ENCODE measurements at regions not wholly inside any gene's neighbourhood (a gene's known extent, or its start where the extent isn't known, plus 50 kb on each side); places are given as distances from the start of the nearest gene placed in this dataset.

DNA sequence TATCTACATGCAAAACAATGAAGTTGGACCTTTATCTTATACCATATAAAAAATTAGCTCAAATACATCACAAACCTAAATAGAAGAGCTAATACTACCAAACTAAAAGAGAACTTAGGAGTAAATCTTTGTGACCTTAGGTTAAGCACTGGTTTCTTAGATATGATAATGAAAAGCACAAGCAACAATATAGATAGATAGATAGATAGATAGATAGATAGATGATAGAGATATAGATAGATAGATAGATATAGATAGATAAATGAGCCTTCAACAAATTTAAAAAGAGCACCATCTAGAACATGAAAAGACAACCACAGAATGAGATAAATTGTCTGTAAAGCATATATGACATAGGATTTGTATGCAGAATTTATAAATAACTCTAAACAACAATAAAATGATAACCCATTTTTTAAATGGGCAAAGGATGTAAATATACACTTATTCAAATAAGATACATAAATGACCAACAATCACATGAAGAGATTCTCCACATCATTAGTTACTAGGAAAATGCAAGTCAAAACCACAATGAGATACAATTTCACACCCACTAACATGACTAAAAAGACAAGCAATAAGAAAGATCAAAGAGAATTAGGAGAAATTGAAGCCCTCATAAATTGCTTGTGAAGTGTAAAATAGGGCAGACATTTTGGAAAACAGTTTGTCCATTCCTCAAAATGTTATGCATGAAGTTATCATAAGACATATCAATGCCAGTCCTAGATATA is 293.7 kb downstream of the BTG1 start:
- Mint-ChIP-seq H3K27ac (no peak overlapping the region), H3K4me1 (ENCODE audit: low read depth) (peaks cover 5% of the 10 kb centered on the region), H3K36me3 (ENCODE audit: low read depth) (no peaks in the 10 kb centered on the region), H3K4me3 (no peak overlapping the region), H3K9me3 (no peaks in the 10 kb centered on the region), H3K27me3 (ENCODE audit: low read depth) (peaks cover 4% of the 10 kb centered on the region)
- DNase-seq (ENCODE audit: low spot score): no peak

DNA sequence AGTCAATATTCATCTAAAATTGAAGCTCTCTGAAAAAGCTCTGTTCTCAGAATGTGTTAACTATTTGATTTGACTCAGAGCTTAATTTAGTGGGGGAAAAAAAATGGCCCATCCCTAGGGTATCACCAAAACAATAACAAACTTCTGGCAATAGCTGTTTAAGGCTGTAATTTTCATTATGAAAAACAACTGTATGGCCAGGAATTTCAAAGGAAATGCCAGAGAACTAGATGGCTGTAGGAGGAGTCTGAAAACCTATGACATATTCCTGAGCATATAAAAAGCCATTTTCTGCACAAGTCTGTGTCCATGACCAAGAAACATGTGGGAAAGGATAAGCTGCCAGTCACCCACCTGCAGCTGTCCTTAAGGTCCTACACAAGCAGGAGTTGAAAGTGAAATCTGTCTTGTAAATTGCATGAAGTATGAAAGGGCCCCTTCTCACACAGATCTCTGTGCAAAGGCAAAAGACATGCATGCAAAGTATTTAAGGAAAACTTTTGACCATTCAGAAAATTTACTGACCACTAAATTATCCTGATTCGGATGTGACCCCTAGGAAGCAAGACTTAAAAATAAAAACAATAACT is 299.1 kb downstream of the BTG1 start:
- H3K4me1 Mint-ChIP-seq (ENCODE audit: low read depth): no peaks in the 10 kb centered on the region
- no peaks in the 10 kb centered on the region for H3K36me3 Mint-ChIP-seq (ENCODE audit: low read depth)
- no peak overlapping the region for H3K4me3 Mint-ChIP-seq
- H3K9me3 Mint-ChIP-seq: peaks cover 8% of the 10 kb centered on the region
- no peak overlapping the region for H3K27ac Mint-ChIP-seq
- H3K27me3 Mint-ChIP-seq (ENCODE audit: low read depth): peaks cover 2% of the 10 kb centered on the region
- DNase-seq (ENCODE audit: low spot score): no peak

DNA sequence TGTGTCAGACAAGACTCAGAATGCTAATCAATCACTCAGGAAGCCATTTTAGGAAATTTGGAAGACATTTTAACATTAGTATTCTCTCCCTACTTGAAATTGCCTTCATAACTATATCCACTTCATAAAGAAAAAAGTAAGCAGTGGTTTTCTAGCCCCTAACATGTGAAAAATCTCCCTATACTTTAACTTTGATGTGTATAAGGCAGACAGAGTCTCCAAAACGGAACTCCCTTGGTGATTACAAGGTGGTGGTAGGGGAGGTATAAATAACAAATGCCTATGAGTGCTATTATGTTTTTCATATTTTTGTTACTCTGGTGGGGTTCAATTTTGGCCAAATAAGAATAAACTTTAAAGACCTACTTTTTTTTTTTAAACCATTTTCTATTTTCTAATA is 300.3 kb downstream of the BTG1 start:
- H3K27ac Mint-ChIP-seq: no peak overlapping the region
- H3K9me3 Mint-ChIP-seq: peaks cover 8% of the 10 kb centered on the region
- no peak overlapping the region for H3K4me3 Mint-ChIP-seq
- no peaks in the 10 kb centered on the region for H3K4me1 Mint-ChIP-seq (ENCODE audit: low read depth)
- no peaks in the 10 kb centered on the region for H3K36me3 Mint-ChIP-seq (ENCODE audit: low read depth)
- no peak for DNase-seq (ENCODE audit: low spot score)
- peaks cover 2% of the 10 kb centered on the region for H3K27me3 Mint-ChIP-seq (ENCODE audit: low read depth)

DNA sequence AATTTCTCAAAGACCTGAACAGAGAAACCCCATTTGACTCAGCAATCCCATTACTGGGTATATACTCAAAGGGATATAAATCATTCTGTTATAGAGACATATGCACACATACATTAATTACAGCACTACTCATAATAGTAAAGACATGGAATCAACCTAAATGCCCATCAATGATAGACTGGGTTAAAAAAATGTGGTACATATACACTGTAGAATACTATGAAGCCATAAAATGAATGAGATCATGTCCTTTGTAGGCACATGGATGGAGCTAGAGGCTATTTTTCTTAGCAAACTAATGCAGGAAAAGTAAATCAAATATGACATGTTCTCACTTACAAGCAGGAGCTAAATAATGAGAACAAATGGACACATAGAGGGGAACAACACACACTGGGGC is 303.8 kb downstream of the BTG1 start:
- H3K27me3 Mint-ChIP-seq (ENCODE audit: low read depth): no peaks in the 10 kb centered on the region
- H3K36me3 Mint-ChIP-seq (ENCODE audit: low read depth): no peaks in the 10 kb centered on the region
- no peak overlapping the region for H3K27ac Mint-ChIP-seq
- no peak overlapping the region for H3K4me3 Mint-ChIP-seq
- no peaks in the 10 kb centered on the region for H3K4me1 Mint-ChIP-seq (ENCODE audit: low read depth)
- DNase-seq (ENCODE audit: low spot score): no peak
- peaks cover 8% of the 10 kb centered on the region for H3K9me3 Mint-ChIP-seq

DNA sequence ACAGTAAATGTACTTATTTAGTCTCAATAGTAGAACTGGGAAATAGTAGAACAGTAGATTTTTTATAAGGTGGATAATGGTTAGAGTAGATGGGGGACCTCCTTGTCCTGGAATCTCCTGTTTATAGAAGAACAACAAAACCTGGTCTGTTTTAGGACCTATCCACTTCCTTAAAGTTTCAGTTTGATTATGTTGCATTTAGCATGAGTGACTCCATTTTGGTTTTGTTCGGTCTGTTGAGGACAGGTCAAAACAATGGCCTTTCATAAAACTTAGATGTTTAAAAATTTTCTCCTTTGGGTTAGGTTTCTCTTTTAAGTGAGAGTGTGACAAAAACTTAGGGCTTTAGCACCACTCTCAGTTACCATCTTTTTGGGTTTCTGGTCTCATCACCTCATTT is 308.9 kb downstream of the BTG1 start:
- H3K27me3 Mint-ChIP-seq (ENCODE audit: low read depth): no peaks in the 10 kb centered on the region
- H3K27ac Mint-ChIP-seq: no peak overlapping the region
- H3K4me3 Mint-ChIP-seq: no peak overlapping the region
- DNase-seq (ENCODE audit: low spot score): no peak
- no peaks in the 10 kb centered on the region for H3K36me3 Mint-ChIP-seq (ENCODE audit: low read depth)
- H3K4me1 Mint-ChIP-seq (ENCODE audit: low read depth): peaks cover 3% of the 10 kb centered on the region
- H3K9me3 Mint-ChIP-seq: peaks cover 10% of the 10 kb centered on the region

DNA sequence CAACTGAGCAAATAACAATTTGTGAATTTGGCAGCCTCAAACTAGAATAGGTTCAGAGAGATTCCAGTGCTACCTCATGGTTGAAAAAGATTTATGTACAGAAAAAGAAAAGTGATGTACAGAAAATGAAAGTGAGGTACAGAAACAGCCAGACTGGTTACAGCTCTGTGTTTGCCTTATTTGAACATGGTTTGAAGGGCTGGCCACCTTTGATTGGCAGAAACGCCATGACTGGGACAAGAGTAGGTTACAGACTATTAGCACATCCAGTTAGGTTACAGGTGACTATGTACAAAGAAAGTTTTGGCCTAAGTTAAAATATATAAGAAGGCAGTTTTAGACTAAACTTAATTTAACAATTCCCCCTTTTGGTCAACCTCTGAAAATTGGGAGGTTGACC is 309.4 kb downstream of the BTG1 start:
- Mint-ChIP-seq H3K36me3 (ENCODE audit: low read depth) (no peaks in the 10 kb centered on the region), H3K27me3 (ENCODE audit: low read depth) (no peaks in the 10 kb centered on the region), H3K9me3 (peaks cover 10% of the 10 kb centered on the region), H3K4me1 (ENCODE audit: low read depth) (peaks cover 3% of the 10 kb centered on the region), H3K27ac (no peak overlapping the region), H3K4me3 (no peak overlapping the region)
- DNase-seq (ENCODE audit: low spot score): no peak

DNA sequence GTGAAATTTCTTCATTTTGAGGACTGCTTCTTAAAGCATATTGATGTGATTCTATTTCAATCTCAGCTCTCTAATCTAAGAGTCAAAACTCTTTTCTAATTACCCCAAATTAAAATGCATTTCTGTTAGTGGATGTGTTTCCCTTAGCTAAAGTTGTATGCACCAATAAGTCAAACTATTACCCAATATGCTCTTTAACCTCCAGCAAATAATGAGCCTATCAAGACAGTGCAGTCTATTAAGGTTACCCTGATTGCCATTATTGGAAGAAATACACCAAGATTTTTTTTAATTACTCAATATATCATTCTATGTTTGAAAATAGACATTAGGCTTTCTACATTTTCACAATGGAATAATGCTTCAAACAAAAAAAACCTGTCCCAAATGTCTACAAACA is 310.0 kb downstream of the BTG1 start:
- H3K27ac Mint-ChIP-seq: no peak overlapping the region
- peaks cover 3% of the 10 kb centered on the region for H3K4me1 Mint-ChIP-seq (ENCODE audit: low read depth)
- H3K36me3 Mint-ChIP-seq (ENCODE audit: low read depth): no peaks in the 10 kb centered on the region
- H3K4me3 Mint-ChIP-seq: no peak overlapping the region
- no peaks in the 10 kb centered on the region for H3K27me3 Mint-ChIP-seq (ENCODE audit: low read depth)
- H3K9me3 Mint-ChIP-seq: peaks cover 10% of the 10 kb centered on the region
- no peak for DNase-seq (ENCODE audit: low spot score)

DNA sequence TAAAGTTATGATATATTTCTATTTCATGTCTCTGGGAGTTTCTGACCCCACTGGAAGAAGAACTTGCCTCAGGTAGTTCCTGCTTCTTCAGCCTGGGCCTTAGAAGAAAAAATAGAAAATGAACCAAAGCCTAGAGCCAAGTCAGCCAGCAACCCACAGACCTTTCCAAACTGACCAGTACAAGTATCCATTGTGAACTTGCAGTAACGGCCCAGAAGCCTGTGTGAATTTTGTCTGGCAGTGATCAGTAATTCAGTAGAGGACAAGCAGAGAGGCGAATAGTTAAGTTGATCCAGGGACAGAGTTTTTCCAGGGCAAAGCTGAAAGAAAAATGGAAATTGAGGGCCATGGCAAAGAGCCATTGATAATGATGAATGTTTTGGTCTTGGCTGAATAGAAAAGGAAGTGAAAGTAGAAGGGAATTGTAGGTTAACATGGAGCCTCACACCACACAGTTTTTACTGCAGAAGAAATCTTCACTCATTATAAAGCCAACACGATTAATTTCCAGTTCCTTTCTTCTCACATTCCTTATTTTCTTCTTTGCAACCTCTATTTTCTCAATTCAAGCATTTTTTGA is 311.8 kb downstream of the BTG1 start:
- Mint-ChIP-seq H3K4me1 (ENCODE audit: low read depth) (peaks cover 3% of the 10 kb centered on the region), H3K27me3 (ENCODE audit: low read depth) (no peaks in the 10 kb centered on the region), H3K27ac (no peak overlapping the region), H3K9me3 (peaks cover 10% of the 10 kb centered on the region), H3K36me3 (ENCODE audit: low read depth) (no peaks in the 10 kb centered on the region), H3K4me3 (no peak overlapping the region)
- no peak for DNase-seq (ENCODE audit: low spot score)

DNA sequence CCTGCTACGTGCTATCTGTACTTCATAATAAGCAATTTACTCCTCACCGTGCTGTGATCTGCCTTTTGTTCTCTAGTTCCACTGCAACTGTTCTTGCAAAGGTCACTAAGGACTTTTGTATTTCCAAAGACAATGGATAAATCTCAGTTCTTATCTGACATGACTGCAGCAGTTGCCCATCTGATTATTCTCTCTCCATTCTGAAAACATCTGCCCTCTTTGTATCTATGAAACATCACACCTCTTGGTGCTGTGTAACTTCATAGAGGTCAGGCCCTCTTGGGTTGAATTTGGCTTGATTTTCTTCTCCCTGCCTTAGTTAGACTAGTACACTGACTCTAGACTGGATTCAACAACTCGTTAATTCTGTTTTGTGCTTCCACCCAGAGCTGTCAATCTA is 319.6 kb downstream of the BTG1 start:
- Mint-ChIP-seq H3K27me3 (ENCODE audit: low read depth) (peaks cover 2% of the 10 kb centered on the region), H3K4me3 (no peak overlapping the region), H3K36me3 (ENCODE audit: low read depth) (no peaks in the 10 kb centered on the region), H3K27ac (no peak overlapping the region), H3K4me1 (ENCODE audit: low read depth) (no peaks in the 10 kb centered on the region), H3K9me3 (no peaks in the 10 kb centered on the region)
- DNase-seq (ENCODE audit: low spot score): no peak

DNA sequence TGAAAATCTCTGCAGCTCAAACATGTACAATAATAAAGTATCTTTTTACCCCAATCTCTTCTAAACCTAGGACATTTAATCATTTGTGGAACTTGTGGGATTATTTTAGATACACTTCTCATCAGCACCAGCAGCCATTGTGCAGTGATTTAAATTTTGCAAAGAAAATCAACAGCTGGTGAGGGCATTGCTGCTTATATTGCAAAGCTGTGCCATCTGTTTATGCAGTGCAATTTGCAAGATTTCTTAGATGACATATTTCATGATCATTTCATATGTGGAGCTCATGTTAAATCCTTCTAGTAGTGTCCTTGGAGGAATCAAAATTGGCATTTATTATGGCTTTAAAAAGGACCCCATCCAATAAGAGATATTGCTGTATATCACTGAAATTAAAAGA is 320.7 kb downstream of the BTG1 start:
- DNase-seq (ENCODE audit: low spot score): no peak

DNA sequence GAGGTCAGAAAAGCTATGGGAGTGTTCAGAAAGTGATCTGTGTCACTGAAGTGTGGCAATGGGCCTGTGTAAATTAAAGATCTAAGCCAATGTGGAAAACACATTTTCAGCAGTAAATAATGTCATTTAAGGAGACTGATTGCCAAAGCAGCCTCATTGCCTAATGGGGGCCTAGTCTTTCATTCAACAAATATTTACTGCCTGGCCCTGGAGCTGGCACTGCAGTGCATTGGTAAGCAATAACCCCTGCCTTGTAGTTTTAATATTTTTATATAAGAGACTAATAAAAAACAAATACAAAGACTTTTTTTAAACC is 326.6 kb downstream of the BTG1 start:
- no peaks in the 10 kb centered on the region for H3K4me1 Mint-ChIP-seq (ENCODE audit: low read depth)
- H3K4me3 Mint-ChIP-seq: no peak overlapping the region
- peaks cover 4% of the 10 kb centered on the region for H3K9me3 Mint-ChIP-seq
- DNase-seq (ENCODE audit: low spot score): no peak
- H3K27ac Mint-ChIP-seq: no peak overlapping the region
- H3K36me3 Mint-ChIP-seq (ENCODE audit: low read depth): peaks cover 4% of the 10 kb centered on the region
- H3K27me3 Mint-ChIP-seq (ENCODE audit: low read depth): no peaks in the 10 kb centered on the region

More for the DNA sequence above, 320.7 kb downstream of the BTG1 start:
- no peaks in the 10 kb centered on the region for H3K4me1 Mint-ChIP-seq (ENCODE audit: low read depth)
- H3K4me3 Mint-ChIP-seq: no peak overlapping the region
- H3K27me3 Mint-ChIP-seq (ENCODE audit: low read depth): peaks cover 2% of the 10 kb centered on the region
- no peaks in the 10 kb centered on the region for H3K36me3 Mint-ChIP-seq (ENCODE audit: low read depth)
- peaks cover 4% of the 10 kb centered on the region for H3K9me3 Mint-ChIP-seq
- no peak overlapping the region for H3K27ac Mint-ChIP-seq

DNA sequence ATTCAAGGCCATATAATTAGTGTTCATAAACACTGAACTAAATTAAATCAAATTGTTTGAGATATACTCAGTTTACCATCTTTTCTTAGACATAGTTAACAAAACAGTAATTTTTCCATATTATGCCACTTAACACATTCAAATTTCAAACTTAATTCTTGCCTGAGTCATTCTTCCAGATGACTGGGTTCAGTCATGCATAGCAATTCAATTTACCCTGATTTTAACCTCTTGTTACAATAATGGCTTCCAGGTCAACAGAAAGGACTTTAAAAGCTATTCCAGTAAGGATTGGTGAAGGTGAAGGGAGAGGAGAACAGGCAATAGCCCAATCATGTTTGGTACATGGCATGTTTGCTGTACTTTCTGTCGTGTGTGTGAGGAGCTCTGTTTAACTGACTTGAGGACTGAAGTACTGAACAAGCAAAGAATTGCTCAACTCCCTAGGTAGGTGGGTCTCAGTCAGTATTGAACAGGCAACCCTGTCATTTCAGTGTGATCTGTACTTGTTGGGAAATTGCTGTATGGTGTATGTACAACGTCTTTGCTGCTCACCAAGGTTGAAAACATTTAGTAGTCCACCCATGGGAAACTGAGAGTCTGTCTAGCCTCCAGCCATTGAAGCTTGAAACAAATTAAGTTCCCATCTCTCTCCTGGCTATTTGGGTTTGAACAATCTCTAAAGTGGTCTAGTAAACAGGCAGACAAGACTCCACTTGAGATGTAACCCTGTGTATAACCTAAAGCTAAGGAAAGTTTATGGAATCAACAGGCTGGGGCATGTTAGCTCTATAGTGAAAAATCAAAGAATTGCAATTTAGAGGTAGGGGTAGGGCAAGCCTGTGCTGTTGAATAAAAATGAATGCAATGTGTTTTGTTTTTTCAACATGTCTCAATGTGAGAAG is 327.2 kb downstream of the BTG1 start:
- H3K4me1 Mint-ChIP-seq (ENCODE audit: low read depth): no peaks in the 10 kb centered on the region
- H3K4me3 Mint-ChIP-seq: no peak overlapping the region
- H3K27me3 Mint-ChIP-seq (ENCODE audit: low read depth): no peaks in the 10 kb centered on the region
- peaks cover 4% of the 10 kb centered on the region for H3K9me3 Mint-ChIP-seq
- no peak for DNase-seq (ENCODE audit: low spot score)
- H3K36me3 Mint-ChIP-seq (ENCODE audit: low read depth): peaks cover 4% of the 10 kb centered on the region
- H3K27ac Mint-ChIP-seq: no peak overlapping the region

DNA sequence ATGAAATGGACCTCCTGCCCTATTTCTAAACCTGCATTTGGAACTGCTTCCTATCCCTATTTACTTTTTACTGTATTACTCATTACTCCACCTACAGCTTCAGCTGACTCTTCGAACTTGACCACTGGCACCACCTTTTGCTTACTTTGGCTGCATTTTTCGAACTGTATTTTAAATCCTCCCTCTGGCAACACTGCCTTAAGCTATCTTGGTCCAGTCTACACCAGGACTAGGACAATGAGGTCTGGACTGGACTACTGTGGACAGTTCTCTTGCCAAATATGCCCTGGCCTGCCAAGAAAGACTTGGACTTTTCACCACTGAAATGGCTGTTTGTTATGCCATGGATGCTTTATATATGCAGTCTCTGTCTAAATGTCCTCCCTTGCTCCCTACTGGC is 328.1 kb downstream of the BTG1 start:
- H3K4me1 Mint-ChIP-seq (ENCODE audit: low read depth): no peaks in the 10 kb centered on the region
- H3K9me3 Mint-ChIP-seq: peaks cover 4% of the 10 kb centered on the region
- no peak for DNase-seq (ENCODE audit: low spot score)
- H3K27ac Mint-ChIP-seq: no peak overlapping the region
- no peak overlapping the region for H3K4me3 Mint-ChIP-seq
- no peaks in the 10 kb centered on the region for H3K27me3 Mint-ChIP-seq (ENCODE audit: low read depth)
- H3K36me3 Mint-ChIP-seq (ENCODE audit: low read depth): peaks cover 4% of the 10 kb centered on the region

DNA sequence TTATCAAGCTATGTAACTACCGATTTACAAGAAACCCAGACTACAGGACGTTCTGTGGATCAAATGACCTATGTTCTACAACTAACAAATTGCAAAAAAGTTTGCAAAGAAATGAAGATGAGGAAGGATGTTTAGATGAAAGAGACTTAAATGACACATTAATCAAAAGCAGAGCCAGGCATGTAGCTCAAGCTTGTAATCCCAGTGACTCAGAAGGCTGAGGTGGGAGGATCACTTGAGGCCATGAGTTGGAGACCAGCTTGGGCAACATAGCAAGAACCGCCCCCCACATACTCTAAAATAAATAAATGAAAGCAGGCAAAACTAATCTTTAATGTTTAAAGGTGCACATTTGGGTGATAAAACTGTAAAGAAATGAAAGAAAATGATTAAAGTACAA is 331.9 kb downstream of the BTG1 start:
- Mint-ChIP-seq H3K4me1 (ENCODE audit: low read depth) (peaks cover 5% of the 10 kb centered on the region), H3K36me3 (ENCODE audit: low read depth) (peaks cover 4% of the 10 kb centered on the region), H3K27me3 (ENCODE audit: low read depth) (no peaks in the 10 kb centered on the region), H3K4me3 (no peak overlapping the region), H3K9me3 (no peaks in the 10 kb centered on the region), H3K27ac (no peak overlapping the region)
- DNase-seq (ENCODE audit: low spot score): no peak

Data from T-helper 2 cell treated with Interferon-gamma antibody and Interleukin-4, amounts not matched to agents 5 μg/mL and 100 μg/mL, for 36 hours (primary cell).